LNCaP clone FGC (cell line): ENCODE measurements at regions not wholly inside any gene's neighbourhood (a gene's known extent, or its start where the extent isn't known, plus 50 kb on each side); places are given as distances from the start of the nearest gene placed in this dataset.

ENCODE experiments used
- DNase-seq: peaks from one replicate; pipeline ENCODE4 v3.0.0-alpha.2; 2011; ENCODE audit warnings: low read depth
- H3K4me3 ChIP-seq: 2 replicates; pipeline ENCODE4 v1.5.1; 2011; ENCODE audit warnings: mild to moderate bottlenecking, low read depth, low read length, control low read depth
- TF ChIP-seq, protein P1 (sequence below): IDR thresholded peaks from 2 replicates; pipeline ENCODE4 v1.5.1; 2012; ENCODE audit warnings: mild to moderate bottlenecking; ENCODE audit not compliant: control insufficient read depth, insufficient read depth; ENCODE audit errors: extremely low read depth

DNA sequence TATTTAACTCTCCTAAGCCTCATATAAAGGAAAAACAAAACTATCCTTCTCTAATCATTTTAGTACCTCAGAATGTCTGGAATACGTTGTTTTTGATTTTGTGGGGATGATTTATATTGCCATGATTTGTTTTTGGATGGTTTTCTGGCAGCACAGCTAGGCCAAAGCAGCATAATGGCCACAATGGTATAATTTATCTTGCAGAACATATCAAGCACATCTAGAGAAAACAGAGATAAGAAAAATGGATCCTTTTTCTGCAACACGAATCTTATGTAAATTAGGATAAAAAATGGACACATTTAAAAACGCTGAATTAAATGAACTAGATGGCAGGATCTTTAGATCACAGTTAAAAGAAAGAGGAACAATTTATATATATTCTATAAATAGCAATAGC, 269.9 kb upstream of the FAT4 start:
- no peak overlapping the region for H3K4me3 ChIP-seq
- DNase-seq, result no peak
- TF ChIP-seq, protein P1, sequence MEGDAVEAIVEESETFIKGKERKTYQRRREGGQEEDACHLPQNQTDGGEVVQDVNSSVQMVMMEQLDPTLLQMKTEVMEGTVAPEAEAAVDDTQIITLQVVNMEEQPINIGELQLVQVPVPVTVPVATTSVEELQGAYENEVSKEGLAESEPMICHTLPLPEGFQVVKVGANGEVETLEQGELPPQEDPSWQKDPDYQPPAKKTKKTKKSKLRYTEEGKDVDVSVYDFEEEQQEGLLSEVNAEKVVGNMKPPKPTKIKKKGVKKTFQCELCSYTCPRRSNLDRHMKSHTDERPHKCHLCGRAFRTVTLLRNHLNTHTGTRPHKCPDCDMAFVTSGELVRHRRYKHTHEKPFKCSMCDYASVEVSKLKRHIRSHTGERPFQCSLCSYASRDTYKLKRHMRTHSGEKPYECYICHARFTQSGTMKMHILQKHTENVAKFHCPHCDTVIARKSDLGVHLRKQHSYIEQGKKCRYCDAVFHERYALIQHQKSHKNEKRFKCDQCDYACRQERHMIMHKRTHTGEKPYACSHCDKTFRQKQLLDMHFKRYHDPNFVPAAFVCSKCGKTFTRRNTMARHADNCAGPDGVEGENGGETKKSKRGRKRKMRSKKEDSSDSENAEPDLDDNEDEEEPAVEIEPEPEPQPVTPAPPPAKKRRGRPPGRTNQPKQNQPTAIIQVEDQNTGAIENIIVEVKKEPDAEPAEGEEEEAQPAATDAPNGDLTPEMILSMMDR, result no peak

DNA sequence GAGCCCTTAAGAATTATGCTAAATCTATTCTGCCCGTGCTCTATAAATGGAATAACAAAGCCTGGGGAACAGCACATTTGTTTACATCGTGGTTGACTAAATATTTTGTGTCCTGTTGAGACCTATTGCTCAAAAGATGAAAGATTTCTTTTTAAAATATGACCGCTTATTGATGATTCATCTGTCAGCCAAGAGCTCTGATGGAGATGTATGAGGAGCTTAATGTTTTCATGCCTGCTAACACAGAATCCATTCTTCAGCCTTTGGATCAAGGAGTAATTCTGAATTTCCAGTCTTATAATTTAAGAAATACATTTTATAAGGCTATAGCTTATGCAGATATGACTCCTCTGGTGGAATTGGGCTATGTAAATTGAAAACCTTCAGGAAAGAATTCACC, 271.3 kb upstream of the FAT4 start:
- H3K4me3 ChIP-seq, result no peak overlapping the region
- no peak for DNase-seq
- TF ChIP-seq, protein P1, result no peak

DNA sequence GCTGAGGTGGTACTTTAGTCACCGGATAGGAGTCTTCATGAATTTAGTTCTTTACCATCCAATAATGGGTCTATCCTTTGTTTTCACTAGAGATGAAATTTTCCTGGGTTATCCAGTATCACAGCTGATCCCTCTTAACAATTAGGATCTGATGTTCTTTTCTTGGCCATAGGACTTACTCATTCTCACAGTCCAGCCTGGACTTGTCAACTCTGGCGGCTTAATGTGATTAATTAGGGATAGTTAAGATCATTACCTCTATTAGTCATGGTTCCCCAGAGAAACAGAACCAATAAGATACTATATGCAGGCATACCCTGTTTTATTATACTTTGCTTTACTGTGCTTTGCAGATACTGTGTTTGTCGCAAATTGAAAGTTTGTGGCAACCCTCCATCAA, 272.7 kb upstream of the FAT4 start:
- TF ChIP-seq, protein P1, result no peak
- no peak overlapping the region for H3K4me3 ChIP-seq
- no peak for DNase-seq

DNA sequence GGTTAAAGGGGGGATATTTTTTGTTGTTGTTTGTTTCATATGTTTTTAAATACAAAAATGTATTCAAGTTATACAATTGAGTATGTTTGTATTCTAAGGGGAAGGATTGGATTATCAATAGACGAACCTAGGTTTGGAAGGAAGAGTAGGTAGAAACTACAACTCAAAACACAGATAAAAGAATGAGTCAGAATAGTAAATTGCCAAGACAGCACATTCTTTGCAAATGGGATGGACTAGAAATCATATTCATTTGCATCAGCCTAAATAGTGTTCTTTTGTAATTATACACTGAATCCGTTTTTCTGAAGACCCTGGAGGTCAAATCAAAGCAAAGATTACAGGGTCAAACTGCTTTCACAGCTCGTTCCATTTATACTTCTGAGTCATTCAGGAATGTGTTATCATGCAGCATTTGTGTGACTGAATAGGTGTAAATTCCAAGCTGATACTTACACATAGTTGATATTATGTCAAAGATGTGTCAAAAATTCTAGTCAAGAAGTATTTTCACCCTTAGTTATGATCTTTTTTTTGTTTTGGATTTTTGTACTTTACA, 273.3 kb upstream of the FAT4 start:
- no peak for DNase-seq
- no peak overlapping the region for H3K4me3 ChIP-seq
- TF ChIP-seq, protein P1, result no peak

DNA sequence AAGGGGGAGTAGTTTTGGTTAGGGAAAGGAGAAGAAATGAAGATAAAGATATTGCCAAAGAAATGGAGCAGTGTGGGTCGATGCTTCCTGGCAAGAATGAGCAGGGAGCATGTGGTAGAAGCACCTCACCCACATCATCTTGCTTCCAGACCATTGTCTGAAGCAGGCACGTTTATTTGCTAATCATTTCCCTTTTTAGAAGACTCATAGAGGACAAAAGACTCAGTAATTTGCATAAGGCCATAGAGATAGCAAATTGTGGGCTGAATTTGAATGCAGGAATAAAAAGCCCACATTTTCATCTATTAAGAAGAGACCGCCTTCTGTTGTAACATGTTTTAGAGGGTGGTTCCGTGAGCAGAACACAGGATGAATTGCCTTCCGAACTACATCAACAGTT, 275.2 kb upstream of the FAT4 start:
- DNase-seq, result no peak
- H3K4me3 ChIP-seq, result no peak overlapping the region
- TF ChIP-seq, protein P1, result no peak

DNA sequence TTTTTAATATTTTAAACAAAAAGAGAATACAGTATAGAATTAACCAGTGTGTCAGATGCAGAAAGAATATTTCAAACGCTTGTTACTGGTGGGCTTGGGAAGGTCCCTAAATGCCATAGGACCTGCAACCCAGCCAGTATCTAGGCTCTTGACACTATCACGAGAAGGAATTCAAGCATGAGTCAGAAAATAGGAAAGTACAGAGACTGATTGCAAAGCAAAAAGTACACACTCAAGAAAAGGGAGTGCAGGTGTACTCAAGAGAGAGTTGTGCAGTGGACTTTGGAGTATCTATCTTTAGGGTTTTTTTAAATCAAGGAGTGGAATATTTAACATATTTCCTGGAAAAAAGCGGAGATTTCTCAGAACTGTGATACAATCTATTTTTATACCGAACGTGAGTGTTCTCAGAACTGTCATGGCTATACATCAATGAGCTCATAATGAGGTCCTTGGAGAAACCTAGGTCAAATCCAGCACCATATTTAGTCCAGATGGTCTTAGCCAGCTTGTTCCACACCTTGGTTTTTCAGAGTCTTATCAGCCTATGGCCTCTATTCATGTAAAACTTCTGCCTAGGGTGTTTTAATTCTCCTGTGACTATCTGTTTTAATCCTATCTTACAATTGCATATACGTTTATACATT, 291.8 kb upstream of the FAT4 start:
- no peak for DNase-seq

More for the DNA sequence above, 291.8 kb upstream of the FAT4 start:
- H3K4me3 ChIP-seq, result no peak overlapping the region
- TF ChIP-seq, protein P1, result no peak
